HL-60 (cell line): ENCODE measurements at regions not wholly inside any gene's neighbourhood (a gene's known extent, or its start where the extent isn't known, plus 50 kb on each side); places are given as distances from the start of the nearest gene placed in this dataset.

ENCODE experiments used
- DNase-seq, 2 experiments: peaks; one replicate each; pipeline ENCODE4 v3.0.0-alpha.2; 2010 to 2020; ENCODE audit warnings: low read depth in 1 of 2, low spot score in 1 of 2
- H3K27ac ChIP-seq: fragments of 250-450 bp; sonication (Bioruptor Pico); replicated peaks from 2 replicates; pipeline ENCODE4 v1.5.1; 2020; ENCODE audit warnings: mild to moderate bottlenecking, moderate library complexity
- H3K27me3 ChIP-seq: fragments of 250-450 bp; sonication (Bioruptor Pico); 2 replicates; pipeline ENCODE4 v1.5.1; 2021; ENCODE audit warnings: mild to moderate bottlenecking, moderate library complexity; ENCODE audit not compliant: insufficient read depth, poor library complexity, severe bottlenecking
- H3K4me3 ChIP-seq: replicated peaks from 2 replicates; pipeline ENCODE4 v1.5.1; 2011; ENCODE audit warnings: mild to moderate bottlenecking, control low read depth, low read length; ENCODE audit not compliant: insufficient read depth
- CTCF ChIP-seq: IDR thresholded peaks from one replicate; pipeline ENCODE4 v1.5.1; 2011; ENCODE audit warnings: low read length, control low read depth, inconsistent platforms; ENCODE audit not compliant: insufficient read depth
- GABPA ChIP-seq: IDR thresholded peaks from 2 replicates; pipeline ENCODE4 v1.6.1; 2012; ENCODE audit warnings: low read depth
- POLR2AphosphoS5 ChIP-seq: IDR thresholded peaks from 2 replicates; pipeline ENCODE4 v1.6.1; 2012; ENCODE audit warnings: low read depth
- REST ChIP-seq: IDR thresholded peaks from 2 replicates; pipeline ENCODE4 v1.6.1; 2012; ENCODE audit warnings: low read depth; ENCODE audit not compliant: insufficient replicate concordance
- SPI1 ChIP-seq: IDR thresholded peaks from 2 replicates; pipeline ENCODE4 v1.6.1; 2012; ENCODE audit warnings: low read depth, mild to moderate bottlenecking, borderline replicate concordance

GRCh38 chr22:27269751-27270543 lies 531.6 kb downstream of the MN1 start:
- no peak overlapping the region for H3K27ac ChIP-seq
- no peak for DNase-seq
- TF ChIP-seq REST (no peak), CTCF (no peak), POLR2AphosphoS5 (no peak), GABPA (no peak), SPI1 (no peak)

GRCh38 chr22:27270818-27271510 lies 530.6 kb downstream of the MN1 start:
- H3K27ac ChIP-seq, result no peak overlapping the region
- H3K27me3 ChIP-seq, result no peaks in the 10 kb centered on the region
- TF ChIP-seq POLR2AphosphoS5 (no peak), REST (no peak), SPI1 (no peak), GABPA (no peak), CTCF (no peak)
- DNase-seq, result no peak
- no peak overlapping the region for H3K4me3 ChIP-seq

More at GRCh38 chr22:27269751-27270543, 531.6 kb downstream of the MN1 start:
- Histone ChIP-seq H3K4me3 (no peak overlapping the region), H3K27me3 (no peaks in the 10 kb centered on the region)

- Histone ChIP-seq H3K27me3 (no peaks in the 10 kb centered on the region), H3K27ac (no peak overlapping the region), H3K4me3 (no peak overlapping the region)
- no peak for DNase-seq
- TF ChIP-seq REST, result no peak
- no peak for TF ChIP-seq POLR2AphosphoS5
- TF ChIP-seq GABPA, result no peak
- TF ChIP-seq CTCF, result no peak
- no peak for TF ChIP-seq SPI1
Observed at GRCh38 chr22:27273436-27273835, 528.1 kb downstream of the MN1 start.
